T-cell (primary cell): ENCODE measurements at regions not wholly inside any gene's neighbourhood (a gene's known extent, or its start where the extent isn't known, plus 50 kb on each side); places are given as distances from the start of the nearest gene placed in this dataset.
"Not testable (repeated sequence)": the region's sequence is repeated elsewhere in the genome, so short reads cannot be mapped to it uniquely, and the experiment has no call there.

Experiments
- ATAC-seq, 4 experiments: fragments of 200-7000 bp in 3 of 4; fragments of 150-1000 bp in 1 of 4; cut with Tn5 transposase; replicated peaks in 1 of 4; 1 replicate in 3 of 4; 2 replicates in 1 of 4; pipeline ENCODE4 v1.10.0; 2021; ENCODE audit warnings: moderate library complexity in 3 of 4, mild to moderate bottlenecking in 2 of 4, moderate number of reproducible peaks in 1 of 4
- CTCF ChIA-PET, 2 donors: fragments of 300-600 bp; sonication (Branson Sonifier 250); formaldehyde crosslinking; loops; one replicate each; lab custom pipeline; 2022; ENCODE audit warnings: antibody characterized with exemption in 2 of 2; lab: Charles Lee
- POLR2A ChIA-PET, 2 donors: fragments of 300-600 bp; sonication (Branson Sonifier 250); formaldehyde crosslinking; loops; one replicate each; lab custom pipeline; 2022; ENCODE audit warnings: antibody characterized with exemption in 2 of 2; lab: Charles Lee
- DNase-seq, 35 experiments: peaks; one replicate each; pipeline versions ENCODE4 v3.0.0 to v3.0.0-alpha.2; 2013 to 2023
- H3K27ac ChIP-seq: one replicate; pipeline ENCODE4 v1.5.1; 2013; ENCODE audit warnings: low read length
- H3K27me3 ChIP-seq, 2 experiments: replicated peaks in 1 of 2; 1 replicate in 1 of 2; 2 replicates in 1 of 2; pipeline versions ENCODE4 v1.6.1 to v1.7.0; 2013; ENCODE audit warnings: low read length in 1 of 2, mixed read lengths in 1 of 2; ENCODE audit not compliant: control insufficient read depth in 2 of 2, insufficient read depth in 2 of 2; ENCODE audit errors: extremely low read depth in 1 of 2
- H3K36me3 ChIP-seq, 2 donors: 1 replicate in 1 of 2; 2 replicates in 1 of 2; pipeline versions ENCODE4 v1.6.1 to v1.7.0; 2013; ENCODE audit warnings: low read length in 1 of 2; ENCODE audit not compliant: control insufficient read depth in 2 of 2, insufficient read depth in 1 of 2; ENCODE audit errors: extremely low read depth in 1 of 2
- H3K4me1 ChIP-seq, 2 experiments: 1 replicate in 1 of 2; 2 replicates in 1 of 2; pipeline versions ENCODE4 v1.6.1 to v1.7.0; 2013; ENCODE audit warnings: low read length in 2 of 2, mixed read lengths in 1 of 2; ENCODE audit not compliant: insufficient read depth in 2 of 2, control insufficient read depth in 1 of 2; ENCODE audit errors: extremely low read depth in 1 of 2
- H3K4me3 ChIP-seq, 2 donors: 1 replicate in 1 of 2; 2 replicates in 1 of 2; pipeline versions ENCODE4 v1.5.1 to v1.7.0; 2013; ENCODE audit warnings: mild to moderate bottlenecking in 2 of 2, low read length in 1 of 2, moderate library complexity in 1 of 2; ENCODE audit not compliant: control insufficient read depth in 1 of 2; ENCODE audit errors: extremely low read depth in 1 of 2
- H3K9me3 ChIP-seq: 2 replicates; pipeline ENCODE4 v1.7.0; 2013
- H3K27ac Mint-ChIP-seq, 2 donors: one replicate each; pipeline ENCODE4 v1.8.0; 2020 to 2021; ENCODE audit warnings: mild to moderate bottlenecking in 2 of 2, mixed read lengths in 2 of 2
- H3K27me3 Mint-ChIP-seq, 2 donors: one replicate each; pipeline ENCODE4 v1.8.0; 2021 to 2022; ENCODE audit warnings: mixed read lengths in 2 of 2
- H3K36me3 Mint-ChIP-seq: one replicate; pipeline ENCODE4 v1.8.0; 2021; ENCODE audit warnings: mixed read lengths
- H3K4me1 Mint-ChIP-seq, 3 donors: one replicate each; pipeline ENCODE4 v1.8.0; 2020 to 2022; ENCODE audit warnings: mixed read lengths in 3 of 3, mild to moderate bottlenecking in 1 of 3
- H3K4me3 Mint-ChIP-seq, 3 donors: one replicate each; pipeline ENCODE4 v1.8.0; 2020 to 2022; ENCODE audit warnings: mild to moderate bottlenecking in 3 of 3, mixed read lengths in 3 of 3, moderate library complexity in 3 of 3
- H3K9me3 Mint-ChIP-seq, 3 donors: one replicate each; pipeline ENCODE4 v1.8.0; 2020 to 2022; ENCODE audit warnings: mixed read lengths in 3 of 3
- WGBS: methylation state at CpG from one replicate; pipeline ENCODE4 v1.1.5; 2013; ENCODE audit warnings: missing lambda C conversion rate; ENCODE audit not compliant: insufficient coverage; 5-methylcytosine and 5-hydroxymethylcytosine counted together

GRCh38 chr5:127176769-127177168 lies 103.5 kb upstream of the C5orf63 start:
- no peaks in the 10 kb centered on the region for H3K36me3 ChIP-seq
- Mint-ChIP-seq H3K9me3 (peaks cover 4 to 14% (median 12%) of the 10 kb centered on the region in 3 donors), H3K27ac (no peak overlapping the region), H3K4me3 (no peak overlapping the region), H3K4me1 (no peaks in the 10 kb centered on the region), H3K27me3 (peaks cover 5 to 18% of the 10 kb centered on the region in 2 donors), H3K36me3 (no peaks in the 10 kb centered on the region)
- no peaks in the 10 kb centered on the region for H3K9me3 ChIP-seq
- ATAC-seq: no peak
- ChIA-PET CTCF (interaction anchor here in 1 of 2 donors (0.7 kb wide), 1 partner anchor 227 kb away, joined by 3 read pairs; no protein-coding TSS in a partner anchor), POLR2A (no interaction called here)
- H3K27me3 ChIP-seq: peaks cover 0 to 8% of the 10 kb centered on the region in 2 experiments
- no CpG with 5 or more reads among the region's 2 CpGs for WGBS
- H3K27ac ChIP-seq: no peak overlapping the region
- no peaks in the 10 kb centered on the region for H3K4me1 ChIP-seq
- no peak for DNase-seq
- H3K4me3 ChIP-seq: no peak overlapping the region

- H3K4me3 Mint-ChIP-seq, POLR2A ChIA-PET, DNase-seq, H3K4me1 Mint-ChIP-seq, ATAC-seq, H3K27ac ChIP-seq, H3K27ac Mint-ChIP-seq, H3K4me3 ChIP-seq, H3K9me3 Mint-ChIP-seq, H3K9me3 ChIP-seq, H3K36me3 Mint-ChIP-seq, H3K4me1 ChIP-seq, H3K36me3 ChIP-seq, H3K27me3 ChIP-seq: not testable (repeated sequence)
- peaks cover 7 to 11% of the 10 kb centered on the region in 2 donors for H3K27me3 Mint-ChIP-seq
- CTCF ChIA-PET: interaction anchor here in 1 of 2 donors (2.0 kb wide), 1 partner anchor 10 kb away, joined by 5 read pairs; no protein-coding TSS in a partner anchor
- WGBS: 85% methylated on average over 6 of the region's 8 CpGs
Measured at GRCh38 chr5:127182631-127183030, 108.0 kb upstream of the MEGF10 start.

GRCh38 chr5:127183332-127183731 lies 107.3 kb upstream of the MEGF10 start:
- CTCF ChIA-PET: interaction anchor here (0.6 to 2.0 kb wide), 2 partner anchors 10 to 96 kb away, joined by 3 to 5 read pairs; no protein-coding TSS in a partner anchor
- H3K36me3 ChIP-seq: no peaks in the 10 kb centered on the region
- no peaks in the 10 kb centered on the region for H3K4me1 ChIP-seq
- H3K36me3 Mint-ChIP-seq: no peaks in the 10 kb centered on the region
- H3K27me3 ChIP-seq: peaks cover 0 to 6% of the 10 kb centered on the region in 2 experiments
- no peaks in the 10 kb centered on the region for H3K9me3 ChIP-seq
- H3K27ac ChIP-seq: no peak overlapping the region
- no peak overlapping the region for H3K4me3 Mint-ChIP-seq
- no peaks in the 10 kb centered on the region for H3K4me1 Mint-ChIP-seq
- H3K9me3 Mint-ChIP-seq: no peaks in the 10 kb centered on the region
- POLR2A ChIA-PET: no interaction called here
- peaks cover 9 to 11% of the 10 kb centered on the region in 2 donors for H3K27me3 Mint-ChIP-seq
- WGBS: 81% methylated on average over 4 of the region's 7 CpGs
- H3K4me3 ChIP-seq: no peak overlapping the region
- no peak for ATAC-seq
- no peak for DNase-seq
- no peak overlapping the region for H3K27ac Mint-ChIP-seq

GRCh38 chr5:127184851-127185250 lies 105.7 kb upstream of the MEGF10 start:
- 68% methylated on average over 4 of the region's 4 CpGs for WGBS
- no peaks in the 10 kb centered on the region for H3K4me1 ChIP-seq
- H3K27me3 ChIP-seq: peaks cover 0 to 6% of the 10 kb centered on the region in 2 experiments
- H3K4me3 ChIP-seq: no peak overlapping the region
- no peak overlapping the region for H3K4me3 Mint-ChIP-seq
- DNase-seq (no peak), ATAC-seq (no peak)
- no peak overlapping the region for H3K27ac ChIP-seq
- ChIA-PET CTCF (no interaction called here), POLR2A (no interaction called here)
- no peak overlapping the region for H3K27ac Mint-ChIP-seq
- H3K9me3 ChIP-seq: no peaks in the 10 kb centered on the region
- H3K9me3 Mint-ChIP-seq: no peaks in the 10 kb centered on the region
- no peaks in the 10 kb centered on the region for H3K4me1 Mint-ChIP-seq
- no peaks in the 10 kb centered on the region for H3K36me3 ChIP-seq
- no peaks in the 10 kb centered on the region for H3K36me3 Mint-ChIP-seq
- peaks cover 9 to 11% of the 10 kb centered on the region in 2 donors for H3K27me3 Mint-ChIP-seq

GRCh38 chr5:127186657-127187056 lies 103.9 kb upstream of the MEGF10 start:
- ATAC-seq (no peak), DNase-seq (no peak)
- Histone ChIP-seq H3K27ac (no peak overlapping the region), H3K36me3 (no peaks in the 10 kb centered on the region), H3K4me3 (no peak overlapping the region), H3K27me3 (peaks cover 0 to 4% of the 10 kb centered on the region in 2 experiments), H3K9me3 (no peaks in the 10 kb centered on the region), H3K4me1 (no peaks in the 10 kb centered on the region)
- no peaks in the 10 kb centered on the region for H3K9me3 Mint-ChIP-seq
- WGBS: 71% methylated on average over 6 of the region's 6 CpGs
- H3K27ac Mint-ChIP-seq: no peak overlapping the region
- peaks cover 7 to 9% of the 10 kb centered on the region in 2 donors for H3K27me3 Mint-ChIP-seq
- H3K4me3 Mint-ChIP-seq: no peak overlapping the region
- ChIA-PET POLR2A (no interaction called here), CTCF (interaction anchor here in 1 of 2 donors (0.6 kb wide), 1 partner anchor 350 kb away, joined by 3 read pairs; no protein-coding TSS in a partner anchor)
- H3K4me1 Mint-ChIP-seq: no peaks in the 10 kb centered on the region
- no peaks in the 10 kb centered on the region for H3K36me3 Mint-ChIP-seq

- CTCF ChIA-PET: no interaction called here
- Histone ChIP-seq H3K36me3 (no peaks in the 10 kb centered on the region), H3K27me3 (peaks cover 0 to 4% of the 10 kb centered on the region in 2 experiments), H3K4me3 (no peak overlapping the region), H3K4me1 (no peaks in the 10 kb centered on the region), H3K9me3 (no peaks in the 10 kb centered on the region), H3K27ac (no peak overlapping the region)
- H3K36me3 Mint-ChIP-seq: no peaks in the 10 kb centered on the region
- 69% methylated on average over 2 of the region's 5 CpGs for WGBS
- ATAC-seq (no peak), DNase-seq (no peak)
- H3K4me3 Mint-ChIP-seq: no peak overlapping the region
- H3K27me3 Mint-ChIP-seq: peaks cover 7 to 8% of the 10 kb centered on the region in 2 donors
- no peak overlapping the region for H3K27ac Mint-ChIP-seq
- POLR2A ChIA-PET: no interaction called here
- no peaks in the 10 kb centered on the region for H3K4me1 Mint-ChIP-seq
- no peaks in the 10 kb centered on the region for H3K9me3 Mint-ChIP-seq
Measured at GRCh38 chr5:127187706-127188105, 102.9 kb upstream of the MEGF10 start.

GRCh38 chr5:127192150-127192549 lies 98.4 kb upstream of the MEGF10 start:
- WGBS: 83% methylated on average over 1 of the region's 3 CpGs
- Histone ChIP-seq H3K4me1 (no peaks in the 10 kb centered on the region), H3K36me3 (no peaks in the 10 kb centered on the region), H3K4me3 (no peak overlapping the region), H3K9me3 (no peaks in the 10 kb centered on the region), H3K27ac (no peak overlapping the region), H3K27me3 (peaks cover 0 to under 1% of the 10 kb centered on the region in 2 experiments)
- ATAC-seq: no peak
- ChIA-PET POLR2A (no interaction called here), CTCF (no interaction called here)
- no peaks in the 10 kb centered on the region for H3K4me1 Mint-ChIP-seq
- DNase-seq: no peak
- H3K36me3 Mint-ChIP-seq: no peaks in the 10 kb centered on the region
- H3K4me3 Mint-ChIP-seq: no peak overlapping the region
- no peak overlapping the region for H3K27ac Mint-ChIP-seq
- peaks cover 16 to 18% of the 10 kb centered on the region in 2 donors for H3K27me3 Mint-ChIP-seq
- no peaks in the 10 kb centered on the region for H3K9me3 Mint-ChIP-seq
